Activated B cell treated with CpG ODN at 0.5 μM for 24 hours (primary cell): ENCODE measurements at regions not wholly inside any gene's neighbourhood (a gene's known extent, or its start where the extent isn't known, plus 50 kb on each side); places are given as distances from the start of the nearest gene placed in this dataset.

Experiments used
- ATAC-seq: fragments of 200-7000 bp; cut with Tn5 transposase; one replicate; pipeline ENCODE4 v1.10.0; 2021; ENCODE audit warnings: low read depth, mild to moderate bottlenecking, moderate library complexity
- CTCF ChIA-PET: fragments of 350-600 bp; sonication (Branson Sonifier 250); formaldehyde crosslinking; loops from one replicate; lab custom pipeline; 2021; ENCODE audit warnings: antibody characterized with exemption; lab: Charles Lee
- POLR2A ChIA-PET: fragments of 350-600 bp; sonication (Branson Sonifier 250); formaldehyde crosslinking; loops from one replicate; lab custom pipeline; 2021; ENCODE audit warnings: antibody characterized with exemption; lab: Charles Lee
- DNase-seq: peaks from one replicate; pipeline ENCODE4 v3.0.0; 2022
- H3K27ac Mint-ChIP-seq: one replicate; pipeline ENCODE4 v1.8.0; 2020; ENCODE audit warnings: mixed read lengths
- H3K27me3 Mint-ChIP-seq: one replicate; pipeline ENCODE4 v1.8.0; 2021; ENCODE audit warnings: mixed read lengths
- H3K36me3 Mint-ChIP-seq: one replicate; pipeline ENCODE4 v1.8.0; 2021; ENCODE audit warnings: low read depth, mixed read lengths
- H3K4me1 Mint-ChIP-seq: one replicate; pipeline ENCODE4 v1.8.0; 2021; ENCODE audit warnings: mixed read lengths
- H3K4me3 Mint-ChIP-seq: one replicate; pipeline ENCODE4 v1.8.0; 2020; ENCODE audit warnings: mild to moderate bottlenecking, mixed read lengths
- H3K9me3 Mint-ChIP-seq: one replicate; pipeline ENCODE4 v1.8.0; 2020; ENCODE audit warnings: mixed read lengths
- CTCF ChIP-seq: fragments of 200-600 bp; IDR thresholded peaks from one replicate; pipeline ENCODE4 v1.8.0; 2022; ENCODE audit warnings: antibody characterized with exemption, mild to moderate bottlenecking
- intact Hi-C: fragments of 100-400 bp; cut with micrococcal nuclease; formaldehyde crosslinking; loops from one replicate; pipeline ENCODE4 v1.15.1; 2024

GRCh38 chr1:208309771-208310170 lies 65.6 kb upstream of the PLXNA2 start:
- Mint-ChIP-seq H3K36me3 (no peaks in the 10 kb centered on the region), H3K4me1 (no peaks in the 10 kb centered on the region), H3K27ac (no peak overlapping the region), H3K4me3 (no peak overlapping the region), H3K27me3 (peaks cover 2% of the 10 kb centered on the region), H3K9me3 (no peaks in the 10 kb centered on the region)
- ATAC-seq (no peak), DNase-seq (no peak)
- ChIA-PET CTCF (no interaction called here), POLR2A (no interaction called here)
- no peak for TF ChIP-seq CTCF
- intact Hi-C loops = no loop called here

- peaks cover 8% of the 10 kb centered on the region for H3K27me3 Mint-ChIP-seq
- intact Hi-C loops = no loop called here
Observed at GRCh38 chr1:208312706-208313105, 68.5 kb upstream of the PLXNA2 start.

GRCh38 chr1:208314431-208314830 lies 70.2 kb upstream of the PLXNA2 start:
- DNase-seq (no peak), ATAC-seq (no peak)
- ChIA-PET POLR2A (no interaction called here), CTCF (no interaction called here)
- Mint-ChIP-seq H3K4me3 (no peak overlapping the region), H3K36me3 (no peaks in the 10 kb centered on the region), H3K4me1 (no peaks in the 10 kb centered on the region), H3K9me3 (no peaks in the 10 kb centered on the region), H3K27me3 (peaks cover 15% of the 10 kb centered on the region), H3K27ac (no peak overlapping the region)
- intact Hi-C loops = no loop called here
- no peak for TF ChIP-seq CTCF

More at GRCh38 chr1:208312706-208313105, 68.5 kb upstream of the PLXNA2 start:
- H3K4me1 Mint-ChIP-seq = no peaks in the 10 kb centered on the region
- ATAC-seq (no peak), DNase-seq (no peak)
- TF ChIP-seq CTCF = no peak
- CTCF ChIA-PET = no interaction called here
- no peaks in the 10 kb centered on the region for H3K9me3 Mint-ChIP-seq
- POLR2A ChIA-PET = no interaction called here
- no peaks in the 10 kb centered on the region for H3K36me3 Mint-ChIP-seq
- H3K4me3 Mint-ChIP-seq = no peak overlapping the region
- no peak overlapping the region for H3K27ac Mint-ChIP-seq

- CTCF ChIA-PET = no interaction called here
- no peak for ATAC-seq
- DNase-seq = no peak
- no peak overlapping the region for H3K27ac Mint-ChIP-seq
- no peaks in the 10 kb centered on the region for H3K4me1 Mint-ChIP-seq
- no peak overlapping the region for H3K4me3 Mint-ChIP-seq
- POLR2A ChIA-PET = no interaction called here
- TF ChIP-seq CTCF = no peak
- intact Hi-C loops = no loop called here
- H3K27me3 Mint-ChIP-seq = peaks cover 17% of the 10 kb centered on the region
- no peaks in the 10 kb centered on the region for H3K36me3 Mint-ChIP-seq
- H3K9me3 Mint-ChIP-seq = no peaks in the 10 kb centered on the region
Observed at GRCh38 chr1:208318150-208318734, 74.1 kb upstream of the PLXNA2 start.

- no peak for ATAC-seq
- Mint-ChIP-seq H3K27me3 (peaks cover 7% of the 10 kb centered on the region), H3K9me3 (no peaks in the 10 kb centered on the region), H3K36me3 (no peaks in the 10 kb centered on the region), H3K27ac (no peak overlapping the region), H3K4me3 (no peak overlapping the region), H3K4me1 (no peaks in the 10 kb centered on the region)
- ChIA-PET POLR2A (no interaction called here), CTCF (no interaction called here)
- DNase-seq = no peak
- intact Hi-C loops = no loop called here
- no peak for TF ChIP-seq CTCF
Observed at GRCh38 chr1:208324005-208324404, 79.8 kb upstream of the PLXNA2 start.
